GM04504 (cell line): ENCODE measurements at regions not wholly inside any gene's neighbourhood (a gene's known extent, or its start where the extent isn't known, plus 50 kb on each side); places are given as distances from the start of the nearest gene placed in this dataset.

Experiments
- DNase-seq: peaks from one replicate; pipeline ENCODE4 v3.0.0-alpha.2; 2012; ENCODE audit warnings: low read depth

DNA sequence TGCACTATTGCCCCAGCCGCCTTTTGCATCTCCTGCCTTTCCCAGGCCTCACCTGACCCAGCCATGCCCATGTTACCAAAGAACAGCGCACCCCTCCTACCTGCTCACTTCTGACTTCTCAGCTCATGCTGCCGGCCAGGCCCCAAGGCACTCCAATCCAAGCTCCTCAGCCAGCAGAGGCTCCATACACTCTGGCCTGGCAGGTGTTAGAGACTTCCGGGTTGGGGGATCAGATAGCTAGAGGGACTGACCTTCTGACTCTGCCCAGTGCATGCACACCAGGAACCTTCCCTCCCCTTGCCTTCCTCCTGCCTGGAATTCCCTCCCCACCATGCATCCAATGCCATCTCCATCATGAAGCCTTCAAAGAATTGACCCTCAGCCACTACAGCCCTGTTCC lies 56.2 kb upstream of the ZMIZ1 start:
- no peak for DNase-seq

DNA sequence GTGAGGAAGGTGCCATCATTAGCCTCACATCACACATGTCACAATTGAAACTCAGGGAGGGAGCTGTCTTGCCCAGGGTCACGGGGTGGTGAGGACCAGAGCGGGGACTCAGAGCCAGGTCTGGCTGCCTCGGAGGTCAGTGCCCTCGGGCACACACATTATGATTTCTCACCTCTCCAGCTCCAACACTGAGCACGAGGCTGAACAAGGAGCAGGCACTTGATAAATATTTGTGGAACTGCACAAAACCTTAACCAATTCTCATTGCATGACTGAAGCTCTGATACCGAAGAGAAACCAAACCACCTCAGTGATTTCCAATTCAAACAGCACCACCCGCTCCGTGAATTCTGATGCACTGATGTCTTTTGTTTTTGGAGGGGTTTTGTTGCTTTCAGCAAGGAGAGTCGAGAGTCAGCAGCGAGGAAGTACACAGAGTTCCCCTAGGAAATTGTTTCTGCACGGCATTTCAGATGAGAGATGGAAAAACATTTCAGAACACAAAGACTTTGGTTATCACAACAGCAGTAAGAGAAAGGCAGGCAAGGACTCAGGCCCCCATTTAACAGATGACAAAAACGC lies 55.3 kb upstream of the ZMIZ1 start:
- no peak for DNase-seq

DNA sequence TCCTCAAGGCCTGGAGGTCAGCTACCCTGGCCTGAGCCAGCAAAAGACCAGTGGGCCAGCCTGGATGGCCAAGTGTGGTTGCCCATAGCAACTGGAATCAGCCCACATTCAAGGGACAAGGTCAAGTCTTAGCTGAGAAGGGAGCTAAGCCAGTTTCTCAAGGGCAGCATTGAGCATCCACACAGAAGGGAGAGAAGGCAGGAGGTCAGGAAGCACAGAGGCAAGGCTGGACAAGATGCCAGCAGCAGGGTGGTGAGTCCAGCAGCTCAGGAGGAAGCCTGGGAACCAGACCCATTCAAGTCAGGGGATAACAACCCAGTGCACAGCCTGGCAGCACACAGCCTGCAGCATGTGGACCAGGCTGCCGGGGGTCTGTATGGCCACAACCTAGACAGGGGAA lies 54.0 kb upstream of the ZMIZ1 start:
- no peak for DNase-seq

DNA sequence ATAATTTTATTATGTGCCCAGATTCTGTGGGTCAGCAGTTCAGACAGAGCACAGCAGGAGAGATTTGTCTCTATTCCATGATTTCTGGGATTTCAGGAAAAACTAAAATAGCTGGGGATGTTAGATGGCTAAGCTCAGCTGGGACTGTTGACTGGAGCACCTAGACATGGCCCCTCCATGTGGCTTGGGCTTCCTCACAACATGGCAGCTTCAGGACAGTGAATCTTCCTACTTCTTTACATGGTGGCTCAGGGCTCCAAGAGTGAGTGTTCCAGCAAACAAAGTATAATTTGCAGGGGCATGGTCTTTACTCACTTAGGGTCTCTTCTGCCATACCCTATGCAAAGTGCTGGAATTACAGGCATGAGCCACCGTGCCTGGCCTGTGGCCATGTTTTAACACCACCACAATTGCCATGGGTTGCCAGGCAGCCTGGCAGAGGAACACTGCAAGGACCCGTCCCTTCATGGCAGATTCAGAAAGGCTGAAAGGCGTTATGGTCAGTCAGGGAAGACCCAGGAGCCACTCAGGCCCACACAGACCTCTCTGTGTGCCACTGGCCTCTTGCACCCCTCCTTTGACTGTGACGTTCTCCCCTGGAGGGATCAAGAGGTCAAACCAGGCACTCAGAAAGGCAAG lies 50.8 kb upstream of the ZMIZ1 start:
- no peak for DNase-seq

DNA sequence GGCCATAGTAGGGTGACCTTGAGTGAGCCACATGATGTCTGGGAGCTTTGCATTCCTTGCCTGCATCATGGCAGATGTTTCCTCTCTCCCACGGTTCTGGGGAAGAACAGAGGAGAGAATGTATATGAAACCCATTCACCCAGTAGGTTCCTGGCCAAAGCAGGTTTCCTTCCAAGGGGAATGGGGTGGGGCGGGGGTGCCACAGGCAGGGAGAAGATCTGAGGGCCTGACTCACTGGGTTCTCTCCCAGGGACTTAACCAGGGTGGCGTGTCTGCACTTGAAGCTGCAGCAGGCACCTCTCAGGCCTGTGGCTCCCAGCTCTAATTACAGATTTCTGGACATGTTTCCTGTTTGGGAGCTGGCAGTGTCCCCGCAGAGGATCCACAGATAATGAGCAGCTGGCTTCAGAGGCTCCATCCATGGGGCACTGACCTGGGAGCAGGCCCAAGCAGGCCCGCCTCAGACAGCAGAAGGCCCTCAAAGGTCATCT lies 50.2 kb upstream of the ZMIZ1 start:
- peak; percentile 24 for DNase-seq
